Hematopoietic multipotent progenitor cell treated with erythropoietin and hydrocortisone succinate and interleukin-3 and kit ligand, for 15 days (in vitro differentiated cells): ENCODE measurements at regions not wholly inside any gene's neighbourhood (a gene's known extent, or its start where the extent isn't known, plus 50 kb on each side); places are given as distances from the start of the nearest gene placed in this dataset.
"Not testable (repeated sequence)": the region's sequence is repeated elsewhere in the genome, so short reads cannot be mapped to it uniquely, and the experiment has no call there.

Experiments used
- DNase-seq: peaks from one replicate; pipeline ENCODE4 v3.0.0-alpha.2; 2015; ENCODE audit warnings: low spot score

DNA sequence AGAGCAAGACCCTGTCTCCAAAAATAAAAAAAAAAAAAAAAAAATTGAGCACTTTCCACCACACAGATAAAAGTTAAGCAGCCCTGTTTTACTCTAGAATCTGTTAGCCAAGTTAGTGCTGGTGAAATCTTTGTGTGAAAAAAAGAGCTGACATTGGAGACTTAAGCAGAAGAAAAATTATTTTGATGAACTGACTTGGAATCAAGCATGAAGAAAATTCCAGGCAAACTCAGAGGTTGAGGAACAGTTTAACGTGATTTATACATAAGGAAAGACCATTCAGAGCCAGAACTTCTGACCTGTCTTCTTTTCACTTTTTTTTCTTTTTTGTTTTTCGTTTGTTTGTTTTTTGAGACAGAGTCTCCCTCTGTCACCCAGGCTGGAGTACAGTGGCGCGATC is 79.6 kb upstream of the RBPJ start:
- DNase-seq, result no peak

- no peak for DNase-seq
Observed at GRCh38 chr4:26242451-26242850, 78.4 kb upstream of the RBPJ start.

GRCh38 chr4:26244138-26244537 is 76.7 kb upstream of the RBPJ start:
- DNase-seq, result not testable (repeated sequence)

DNA sequence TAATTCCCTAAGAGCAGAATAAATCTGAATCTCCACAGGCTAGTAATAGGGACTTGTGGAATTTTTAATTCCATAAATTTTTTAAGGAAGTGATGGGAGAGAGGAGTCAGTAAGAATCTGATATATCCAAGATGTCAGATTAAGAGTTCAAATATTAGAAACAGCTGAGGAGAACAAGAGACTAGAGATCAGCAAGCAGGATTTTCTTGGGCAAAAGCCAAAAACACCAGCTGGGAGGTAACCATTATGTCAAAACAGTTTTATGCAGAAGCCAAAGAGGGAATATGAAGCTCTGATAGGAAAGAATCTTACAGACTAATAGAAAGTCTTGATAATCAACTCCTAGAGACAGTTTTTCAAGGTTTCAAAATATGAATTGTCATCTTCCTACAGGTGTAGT is 72.2 kb upstream of the RBPJ start:
- no peak for DNase-seq

DNA sequence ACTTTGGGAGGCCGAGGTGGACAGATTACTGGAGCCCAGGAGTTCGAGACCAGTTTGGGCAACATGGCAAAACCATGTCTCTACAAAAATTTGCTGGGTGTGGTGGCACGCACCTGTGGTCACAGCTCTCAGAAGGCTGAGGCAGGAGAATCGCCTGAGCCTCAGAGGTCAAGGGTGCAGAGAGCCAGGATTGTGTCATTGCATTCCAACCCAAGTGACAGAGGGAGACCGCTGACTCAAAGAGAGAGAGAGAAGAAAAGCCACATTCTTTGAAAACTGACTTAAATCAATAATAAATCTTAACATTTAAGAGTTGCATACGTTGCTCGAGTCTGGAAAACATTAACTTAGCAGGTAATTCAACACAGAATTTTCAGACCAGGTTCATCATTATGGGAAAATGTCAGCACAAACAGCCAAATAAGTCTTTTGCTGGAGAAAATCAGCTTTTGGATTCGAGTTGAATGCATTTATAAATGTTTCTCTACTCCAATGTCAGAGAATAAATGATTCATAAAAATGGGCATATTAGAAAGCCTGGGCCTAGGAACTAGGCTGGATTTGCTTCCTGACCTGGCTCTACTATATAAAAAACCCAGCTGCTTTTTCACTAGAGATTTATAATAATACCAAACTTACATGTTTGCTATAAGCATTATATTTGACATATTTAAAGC is 68.3 kb upstream of the RBPJ start:
- no peak for DNase-seq

GRCh38 chr4:26253968-26254367 is 66.8 kb upstream of the RBPJ start:
- no peak for DNase-seq

DNA sequence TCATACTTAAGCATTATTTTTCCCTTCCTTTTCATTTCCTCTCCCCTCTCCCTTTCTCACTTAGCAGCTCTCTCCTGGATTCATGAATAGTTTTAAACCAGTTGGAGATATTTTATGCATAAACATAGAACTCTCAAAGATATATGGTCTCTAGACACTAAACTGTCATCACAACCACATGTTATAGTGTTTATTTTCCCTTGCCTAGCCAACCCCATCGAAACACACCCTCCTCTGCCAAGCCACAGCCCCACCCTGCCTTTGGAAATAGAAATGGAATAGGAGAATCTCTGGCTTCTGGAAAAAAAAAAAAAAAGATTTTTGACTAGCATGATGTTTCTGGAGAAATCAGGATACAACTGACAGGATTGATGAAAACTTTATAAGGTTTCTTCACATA is 64.8 kb upstream of the RBPJ start:
- no peak for DNase-seq

DNA sequence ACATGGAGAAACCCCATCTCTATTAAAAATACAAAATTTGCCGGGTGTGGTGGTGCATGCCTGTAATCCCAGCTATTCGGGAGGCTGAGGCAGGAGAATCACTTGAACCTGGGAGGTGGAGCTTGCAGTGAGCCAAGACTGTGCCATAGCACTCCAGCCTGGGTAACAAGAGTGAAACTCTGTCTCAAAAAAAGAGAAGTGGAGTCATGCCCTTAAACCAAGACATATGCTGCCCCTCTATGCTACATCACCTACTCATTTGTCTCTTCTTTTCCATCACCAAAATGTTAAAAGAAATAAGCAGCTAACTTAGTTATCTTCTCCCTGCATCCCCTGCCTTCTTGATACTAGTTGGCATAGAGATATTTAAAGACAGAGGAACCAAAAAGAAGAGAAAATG is 63.4 kb upstream of the RBPJ start:
- not testable (repeated sequence) for DNase-seq

GRCh38 chr4:26257850-26258249 is 63.0 kb upstream of the RBPJ start:
- no peak for DNase-seq

- DNase-seq, result no peak
Observed at GRCh38 chr4:26260571-26260970, 60.2 kb upstream of the RBPJ start.

DNA sequence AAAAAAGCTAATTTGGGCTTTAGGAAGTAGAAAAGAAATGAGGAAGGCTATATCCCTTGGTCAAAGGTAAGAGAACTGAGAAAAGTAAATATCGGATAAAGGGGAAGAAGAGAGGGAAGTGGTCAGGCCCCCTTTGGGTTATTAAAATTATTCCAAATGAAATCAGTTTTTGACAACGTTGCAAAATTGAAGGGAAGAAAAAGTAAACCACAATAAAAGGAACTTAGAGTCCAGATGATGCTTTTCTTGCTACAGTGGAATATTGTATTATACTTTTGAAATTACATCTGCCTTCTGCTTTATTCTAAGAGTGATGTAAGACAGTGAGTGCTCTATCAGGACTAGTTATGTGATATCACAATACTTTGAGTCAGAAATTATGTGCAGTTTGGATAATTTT is 59.4 kb upstream of the RBPJ start:
- no peak for DNase-seq

DNA sequence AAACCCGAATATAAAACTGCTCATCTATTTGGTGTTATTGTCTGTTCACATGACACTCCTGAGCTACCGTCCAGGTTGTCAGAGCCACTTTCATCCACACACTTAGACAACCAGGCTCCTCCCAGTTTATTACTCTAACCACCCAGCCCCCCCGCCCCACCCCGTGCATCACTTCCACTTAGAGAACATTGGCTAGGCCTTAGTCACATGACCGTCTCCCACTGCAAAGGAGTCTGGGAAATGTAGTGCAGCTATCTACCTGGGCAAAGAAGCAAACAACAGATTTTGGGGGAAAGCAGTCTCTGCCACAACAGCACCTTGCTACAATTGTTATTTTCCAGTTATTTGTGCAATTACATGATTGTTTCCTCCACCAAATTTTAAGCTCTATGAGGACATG is 57.6 kb upstream of the RBPJ start:
- DNase-seq, result no peak

- no peak for DNase-seq
Observed at GRCh38 chr4:26264109-26264508, 56.7 kb upstream of the RBPJ start.

GRCh38 chr4:26267087-26267486 is 53.7 kb upstream of the RBPJ start:
- no peak for DNase-seq

- DNase-seq, result no peak
Observed at GRCh38 chr4:26268246-26268645, 52.6 kb upstream of the RBPJ start.

DNA sequence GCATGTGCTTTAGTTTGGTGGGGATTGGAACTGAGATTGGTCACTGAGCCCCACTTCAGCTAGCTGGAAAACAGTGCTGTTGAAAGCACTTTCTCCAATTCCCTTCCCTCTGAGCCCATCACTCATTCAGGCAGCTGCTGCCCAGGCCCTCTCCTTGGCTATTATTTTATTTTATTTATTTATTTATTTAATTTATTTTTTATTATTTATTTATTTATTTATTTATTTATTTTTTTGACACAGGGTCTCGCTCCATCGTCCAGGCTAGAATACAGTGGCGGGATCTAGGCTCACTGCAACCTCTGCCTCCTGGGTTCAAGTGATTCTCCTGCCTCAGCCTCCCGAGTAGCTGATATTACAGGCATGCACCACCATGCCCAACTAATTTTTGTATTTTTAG is 51.8 kb upstream of the RBPJ start:
- no peak for DNase-seq
